GM19351 (cell line): ENCODE measurements at regions not wholly inside any gene's neighbourhood (a gene's known extent, or its start where the extent isn't known, plus 50 kb on each side); places are given as distances from the start of the nearest gene placed in this dataset.
"Not testable (repeated sequence)": the region's sequence is repeated elsewhere in the genome, so short reads cannot be mapped to it uniquely, and the experiment has no call there.

Source experiments
- ATAC-seq: cut with Tn5 transposase; IDR thresholded peaks from one replicate; pipeline ENCODE4 v1.9.1; 2021; ENCODE audit warnings: mild to moderate bottlenecking, moderate library complexity; ENCODE audit not compliant: unreplicated experiment

- ATAC-seq, result peak; percentile 35
Measured at GRCh38 chr3:88000853-88001252, 58.0 kb downstream of the CGGBP1 start.

GRCh38 chr3:87997966-87998365 lies 60.8 kb downstream of the CGGBP1 start:
- ATAC-seq, result no peak

DNA sequence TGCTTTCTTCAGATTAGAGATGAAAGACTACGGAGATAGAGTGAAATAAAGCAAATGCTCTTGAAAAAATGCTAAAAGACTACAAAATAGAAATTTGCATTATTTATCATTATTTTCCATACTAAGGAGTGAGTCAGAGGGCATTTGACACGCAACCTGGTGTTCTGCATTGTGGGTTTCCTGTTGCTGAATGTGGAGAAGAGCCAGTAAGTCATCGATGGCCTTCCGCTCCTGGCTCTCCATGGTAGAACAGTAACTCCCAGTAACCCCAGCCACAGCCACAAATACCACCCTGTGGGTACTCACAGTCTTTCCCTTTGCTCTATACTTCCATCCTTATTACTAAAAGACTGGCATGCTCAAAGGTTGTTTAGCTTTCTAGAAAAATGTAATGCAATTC lies 61.5 kb downstream of the CGGBP1 start:
- peak; percentile 77 for ATAC-seq

GRCh38 chr3:87996882-87997281 lies 61.9 kb downstream of the CGGBP1 start:
- ATAC-seq, result peak; percentile 16

DNA sequence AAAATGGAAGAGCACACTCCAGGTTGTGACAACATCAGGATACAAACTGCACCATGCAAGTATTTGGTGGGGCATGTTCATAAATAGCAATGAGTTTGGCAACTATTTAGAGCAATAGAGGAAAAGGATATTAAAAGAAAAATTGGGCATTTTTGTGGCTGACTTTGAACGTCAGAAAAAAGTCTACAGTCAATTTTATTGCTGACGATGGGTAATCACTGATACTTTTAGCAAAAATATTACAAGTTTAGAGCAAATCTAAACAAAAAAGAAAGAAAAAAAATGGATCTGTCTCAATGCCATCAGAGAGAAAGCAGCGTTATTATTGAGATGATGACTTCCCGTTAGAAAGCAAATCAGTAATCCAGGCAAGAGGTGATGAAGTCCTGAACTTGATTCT lies 65.2 kb downstream of the CGGBP1 start:
- no peak for ATAC-seq

- no peak for ATAC-seq
Measured at GRCh38 chr3:87987952-87988351, 70.9 kb downstream of the CGGBP1 start.

- ATAC-seq, result no peak
Measured at GRCh38 chr3:87982421-87982820, 76.4 kb downstream of the CGGBP1 start.

DNA sequence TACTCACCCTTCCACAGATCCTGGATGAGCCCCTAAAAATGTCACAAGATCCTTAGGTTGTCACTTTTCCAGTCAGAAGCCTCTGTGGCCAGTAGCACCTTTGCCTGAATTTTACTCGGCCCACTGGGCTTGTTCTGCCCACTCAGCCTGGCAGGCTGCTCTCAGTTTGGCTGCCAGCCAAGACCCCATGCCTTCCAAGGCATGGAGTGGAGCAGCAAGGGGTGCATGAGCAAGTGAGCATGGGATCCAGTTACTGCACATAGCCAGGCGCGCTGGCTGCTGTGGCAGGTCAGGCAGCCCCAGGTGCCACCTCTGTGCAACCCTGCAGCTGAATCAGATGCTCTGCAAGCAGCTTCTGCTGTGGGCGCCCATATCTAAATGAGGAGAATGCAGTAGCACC lies 79.3 kb downstream of the CGGBP1 start:
- no peak for ATAC-seq

DNA sequence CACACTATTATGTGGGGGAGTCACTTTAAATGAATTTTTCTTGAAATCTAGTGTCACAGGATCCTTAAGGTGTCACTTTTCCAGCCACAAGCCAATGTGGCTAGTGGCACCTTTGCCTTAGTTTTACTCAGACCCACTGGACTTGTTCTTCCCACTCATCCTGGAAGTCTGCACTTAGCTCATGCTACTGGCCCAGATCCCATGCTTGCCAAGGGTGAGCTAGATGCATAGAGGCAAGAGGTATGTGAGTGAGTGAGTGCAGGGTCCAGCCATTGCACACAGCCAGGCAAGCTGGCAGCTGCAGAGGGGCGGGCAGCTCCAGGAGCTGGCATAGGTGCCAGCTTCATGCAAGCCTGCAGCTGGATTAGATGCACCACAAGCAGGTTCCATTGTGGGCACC lies 81.0 kb downstream of the CGGBP1 start:
- no peak for ATAC-seq

DNA sequence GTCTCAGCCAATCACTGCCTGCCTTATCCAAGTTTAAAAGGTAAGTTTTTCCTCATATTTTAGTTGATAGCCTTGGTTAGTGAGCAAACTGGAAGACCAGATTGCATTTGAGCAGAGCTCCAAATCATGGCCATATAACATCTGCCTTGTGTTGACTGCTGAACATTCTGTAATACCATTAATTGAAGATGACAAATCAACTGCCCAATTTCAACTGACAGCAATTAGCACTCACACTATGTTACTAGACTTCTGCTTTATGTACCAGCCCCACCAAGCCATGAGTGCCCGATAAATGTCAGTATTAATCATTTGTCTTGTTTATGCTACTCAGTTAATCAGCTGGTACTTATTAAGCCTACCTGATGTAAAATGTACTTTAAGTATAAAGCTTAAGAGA lies 83.1 kb downstream of the CGGBP1 start:
- ATAC-seq, result no peak

GRCh38 chr3:87973906-87974305 lies 84.9 kb downstream of the CGGBP1 start:
- no peak for ATAC-seq

DNA sequence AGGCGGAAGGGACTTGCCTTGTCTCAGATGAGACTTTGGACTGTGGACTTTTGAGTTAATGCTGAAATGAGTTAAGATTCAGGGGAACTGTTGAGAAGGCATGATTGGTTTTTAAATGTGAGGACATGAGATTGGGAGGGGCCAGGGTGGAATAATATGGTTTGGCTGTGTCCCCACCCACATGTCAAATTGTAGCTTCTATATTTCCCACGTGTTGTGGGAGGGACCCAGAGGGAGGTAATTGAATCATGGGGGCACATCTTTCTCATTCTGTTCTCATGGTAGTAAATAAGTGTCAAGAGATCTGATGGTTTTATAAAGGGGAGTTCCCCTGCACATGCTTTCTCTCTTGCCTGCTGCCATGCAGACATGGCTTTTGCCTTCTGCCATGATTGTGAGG lies 89.2 kb downstream of the CGGBP1 start:
- no peak for ATAC-seq

GRCh38 chr3:87968668-87969067 lies 90.1 kb downstream of the CGGBP1 start:
- ATAC-seq, result no peak

- no peak for ATAC-seq
Measured at GRCh38 chr3:87958289-87958688, 100.5 kb downstream of the CGGBP1 start.

GRCh38 chr3:87957575-87957974 lies 101.2 kb downstream of the CGGBP1 start:
- no peak for ATAC-seq

GRCh38 chr3:87949879-87950208 lies 109.0 kb downstream of the CGGBP1 start:
- ATAC-seq, result peak; percentile 68

DNA sequence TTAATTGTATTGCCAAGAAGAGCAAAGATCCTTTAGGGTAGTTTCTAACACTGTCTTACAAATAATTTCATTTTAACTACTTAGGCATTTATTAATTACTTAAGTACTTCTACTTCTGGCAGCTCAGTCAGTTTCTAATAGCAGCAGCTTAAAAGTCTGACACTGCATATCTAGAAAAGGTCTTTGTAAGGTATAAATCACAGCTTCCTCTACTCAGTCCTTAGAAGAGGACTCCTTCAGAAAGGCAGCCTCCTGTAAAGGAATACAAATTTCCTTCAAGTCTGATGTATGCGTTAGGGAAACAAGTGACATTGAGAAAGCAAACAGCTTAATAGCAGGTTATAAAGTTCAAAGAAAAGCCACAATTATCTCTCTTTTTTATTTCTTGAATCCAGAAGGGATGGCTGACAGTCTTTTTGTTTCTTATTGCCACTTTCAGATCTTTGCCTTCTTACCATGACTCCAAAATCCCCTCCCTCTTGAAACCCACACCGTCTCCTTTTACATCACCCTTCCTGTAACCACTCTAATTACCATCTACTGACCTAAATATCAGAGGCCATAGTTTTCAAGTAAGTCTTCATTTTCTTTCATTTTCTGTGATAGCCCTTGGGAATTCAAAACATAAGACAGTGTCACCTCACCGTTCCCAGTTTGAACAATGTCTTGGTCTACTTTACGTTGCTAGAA lies 109.5 kb downstream of the CGGBP1 start:
- ATAC-seq, result peak; percentile 84

GRCh38 chr3:87946007-87946406 lies 112.8 kb downstream of the CGGBP1 start:
- ATAC-seq, result not testable (repeated sequence)

- not testable (repeated sequence) for ATAC-seq
Measured at GRCh38 chr3:87942256-87942655, 116.5 kb downstream of the CGGBP1 start.

- ATAC-seq, result no peak
Measured at GRCh38 chr3:87924485-87924884, 134.3 kb downstream of the CGGBP1 start.

DNA sequence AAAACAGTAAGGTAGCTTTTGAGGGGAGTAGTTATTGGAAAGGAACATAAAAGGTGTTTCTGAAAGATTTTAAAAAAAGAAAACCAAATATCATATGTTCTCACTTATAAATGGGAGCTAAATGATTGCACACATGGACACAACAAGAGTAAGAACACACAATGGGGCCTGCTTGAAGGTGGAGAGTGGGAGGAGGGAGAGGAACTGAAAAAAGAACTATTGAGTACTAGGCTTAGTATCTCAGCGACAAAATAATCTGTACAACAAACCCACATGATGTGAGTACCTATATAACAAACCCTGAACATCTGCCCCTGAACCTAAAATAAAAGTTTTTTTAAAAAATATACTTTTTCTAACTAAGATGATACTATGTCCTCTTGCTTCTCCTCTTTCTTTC lies 138.3 kb downstream of the CGGBP1 start:
- ATAC-seq, result peak; percentile 54

DNA sequence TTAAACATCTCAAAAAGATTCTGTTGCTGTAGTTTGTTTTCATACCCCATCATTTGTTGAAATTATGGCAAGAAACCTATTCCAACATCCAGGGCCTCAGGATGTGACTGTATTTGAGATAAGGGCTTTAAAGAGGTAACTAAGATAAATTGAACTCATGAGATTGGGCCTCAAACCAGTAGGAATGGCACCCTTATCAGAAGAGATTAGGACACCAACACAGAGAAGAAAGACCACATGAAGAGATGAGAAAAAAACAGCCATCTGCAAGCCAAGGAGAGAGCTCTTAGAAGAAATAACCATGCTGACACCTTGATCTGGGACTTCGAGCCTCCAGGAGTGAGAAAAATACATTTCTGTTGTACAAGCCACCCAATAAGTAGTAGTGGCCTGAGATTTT lies 157.7 kb downstream of the CGGBP1 start:
- ATAC-seq, result no peak

DNA sequence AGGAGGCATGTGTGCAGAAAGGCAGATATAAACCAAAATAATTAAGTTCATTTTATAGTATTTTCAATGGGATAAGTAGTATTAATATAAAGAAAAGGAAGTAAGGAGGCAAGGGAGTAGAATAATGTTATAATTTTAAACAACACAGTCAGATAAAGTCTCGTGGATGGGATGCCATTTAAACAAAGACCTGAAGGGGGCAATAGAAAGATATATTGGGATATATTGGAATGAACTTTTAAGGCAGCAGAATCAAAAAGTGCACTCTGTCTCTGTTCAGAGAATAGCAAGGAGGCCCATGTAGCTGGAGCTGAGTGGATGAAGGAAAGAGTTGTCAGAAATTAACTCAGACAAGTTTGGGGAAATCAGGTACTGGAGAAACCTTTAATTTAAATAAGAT lies 158.7 kb downstream of the CGGBP1 start:
- peak; percentile 80 for ATAC-seq
